HG02981 (cell line): ENCODE measurements at regions not wholly inside any gene's neighbourhood (a gene's known extent, or its start where the extent isn't known, plus 50 kb on each side); places are given as distances from the start of the nearest gene placed in this dataset.

ENCODE experiments used
- ATAC-seq: cut with Tn5 transposase; IDR thresholded peaks from one replicate; pipeline ENCODE4 v1.9.1; 2021; ENCODE audit warnings: mild to moderate bottlenecking, moderate library complexity; ENCODE audit not compliant: unreplicated experiment

GRCh38 chrX:43562372-43562771, 93.7 kb upstream of the MAOA start:
- ATAC-seq, result no peak

GRCh38 chrX:43564953-43565352, 91.1 kb upstream of the MAOA start:
- no peak for ATAC-seq

- ATAC-seq, result no peak
Observed at GRCh38 chrX:43566170-43566569, 89.9 kb upstream of the MAOA start.

DNA sequence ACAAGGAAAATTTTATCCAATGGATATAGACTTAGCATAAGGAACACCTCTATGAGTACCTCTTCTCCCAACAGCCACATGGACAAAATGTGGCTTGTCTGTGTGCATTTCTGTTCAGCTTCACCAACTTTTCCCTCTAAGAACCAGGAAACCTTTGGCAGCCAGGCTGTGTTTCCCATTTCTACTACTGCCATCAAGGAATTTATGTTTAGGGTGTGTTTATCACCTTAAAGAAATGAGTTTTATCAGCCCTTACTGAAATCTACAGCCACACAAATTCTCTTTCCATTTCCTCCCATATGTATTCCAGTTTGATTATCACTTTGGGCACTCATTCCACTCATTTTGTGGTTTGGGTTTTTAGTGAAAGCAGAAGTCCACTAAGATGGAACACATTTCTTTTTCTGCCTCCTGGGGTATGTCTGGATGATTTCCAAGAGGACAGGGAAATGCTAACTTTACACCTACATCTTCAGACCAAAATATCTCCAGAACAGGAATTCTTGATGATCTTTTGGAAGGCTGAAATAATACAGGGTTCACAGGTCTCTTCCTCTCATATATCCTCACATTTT, 82.6 kb upstream of the MAOA start:
- no peak for ATAC-seq

DNA sequence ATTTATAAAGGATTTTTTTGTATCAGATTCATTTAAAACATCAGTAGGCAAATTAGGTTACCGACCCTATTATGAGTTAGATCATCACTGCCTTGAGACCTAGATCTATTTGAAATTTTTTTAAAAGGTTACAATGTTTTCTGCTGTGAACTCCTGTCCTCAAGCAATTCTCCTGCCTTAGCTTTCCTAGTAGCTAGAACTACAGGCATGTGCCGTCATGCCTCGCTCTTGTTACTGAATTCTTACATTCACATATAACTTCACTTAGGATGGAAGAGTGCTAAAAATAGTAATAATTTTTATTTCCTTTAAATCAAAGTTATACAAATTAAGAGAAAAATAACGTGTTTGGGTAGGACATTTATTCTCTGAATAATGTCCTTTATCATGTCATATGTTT, 75.5 kb upstream of the MAOA start:
- no peak for ATAC-seq

DNA sequence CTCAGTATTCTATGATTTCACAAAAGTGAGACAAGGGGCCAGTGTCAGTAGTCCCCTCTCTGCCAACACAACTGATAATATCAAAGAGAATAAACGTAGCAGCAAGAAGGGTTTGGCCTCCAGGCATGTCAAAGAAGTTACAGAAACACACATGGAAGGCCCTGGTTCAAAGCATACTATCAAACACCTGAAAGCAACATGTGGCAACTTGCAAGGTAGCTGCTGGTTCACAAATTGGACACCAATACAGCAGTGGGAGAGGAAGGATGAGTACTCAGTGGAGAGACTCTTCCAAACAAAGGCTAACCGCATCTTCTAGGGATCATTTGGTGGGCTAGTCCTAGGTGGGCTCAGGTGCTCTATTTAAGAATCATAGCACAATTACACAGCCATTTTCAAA, 74.9 kb upstream of the MAOA start:
- no peak for ATAC-seq

GRCh38 chrX:43581888-43582539, 74.1 kb upstream of the MAOA start:
- no peak for ATAC-seq

DNA sequence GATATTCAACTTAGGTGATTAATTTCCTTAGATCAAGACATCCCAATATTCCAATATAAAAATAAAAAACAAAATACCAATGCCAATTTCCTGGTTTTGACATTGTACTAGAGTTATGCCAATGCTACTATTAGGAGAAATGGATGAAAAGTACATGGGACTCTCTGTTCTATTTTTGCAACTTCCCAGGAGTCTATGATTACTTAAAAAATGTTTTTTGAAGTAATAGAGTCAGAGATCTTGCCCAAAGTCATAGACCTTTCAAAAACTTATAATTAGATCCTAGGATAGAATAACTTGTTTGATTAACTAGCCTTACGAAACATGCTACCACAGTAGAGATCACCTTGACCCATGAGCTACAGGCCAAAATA, 73.6 kb upstream of the MAOA start:
- no peak for ATAC-seq

DNA sequence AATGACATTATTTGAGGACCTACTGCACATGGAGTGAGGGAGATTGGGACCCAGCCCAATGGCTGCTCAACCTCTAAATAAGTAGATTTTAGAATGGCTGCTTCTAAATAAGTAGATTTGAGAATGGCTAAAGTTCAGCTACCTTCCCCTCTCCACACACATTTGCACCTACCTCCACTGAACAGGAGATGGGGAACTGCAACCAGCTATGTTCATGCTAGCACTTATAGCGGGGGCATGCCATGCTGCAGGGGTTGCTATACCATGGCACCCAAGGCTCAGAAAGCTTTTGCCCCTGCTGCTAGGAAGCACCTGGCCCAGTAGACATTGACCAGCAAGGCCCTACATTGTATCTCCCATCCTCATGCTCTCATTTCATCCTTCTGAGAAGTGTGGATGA, 70.2 kb upstream of the MAOA start:
- no peak for ATAC-seq

GRCh38 chrX:43586830-43587229, 69.3 kb upstream of the MAOA start:
- ATAC-seq, result no peak

- ATAC-seq, result no peak
Observed at GRCh38 chrX:43589735-43590134, 66.4 kb upstream of the MAOA start.

GRCh38 chrX:43590150-43590549, 65.9 kb upstream of the MAOA start:
- no peak for ATAC-seq

- ATAC-seq, result no peak
Observed at GRCh38 chrX:43592597-43592996, 63.5 kb upstream of the MAOA start.

DNA sequence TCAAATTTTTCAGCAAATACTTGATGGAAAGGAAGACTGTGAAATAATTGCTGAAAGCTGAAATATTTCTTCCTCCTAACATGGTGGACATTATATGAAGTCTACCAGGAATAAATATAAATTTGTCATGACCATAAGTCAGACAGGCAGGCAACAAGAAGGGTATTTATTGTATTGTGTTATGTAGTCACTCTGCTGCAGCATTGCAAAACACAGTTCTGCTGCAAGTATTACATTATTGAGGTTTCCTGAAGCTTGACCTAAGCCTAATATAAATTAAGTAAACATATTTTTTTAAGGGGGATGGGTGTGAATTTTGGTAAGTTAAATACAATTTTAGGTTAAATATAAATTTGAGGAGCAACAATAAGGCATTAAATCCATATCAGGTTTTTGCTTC, 60.2 kb upstream of the MAOA start:
- ATAC-seq, result no peak

- no peak for ATAC-seq
Observed at GRCh38 chrX:43604753-43605152, 51.3 kb upstream of the MAOA start.

GRCh38 chrX:43605351-43605750, 50.7 kb upstream of the MAOA start:
- no peak for ATAC-seq
